ENCODE measurements at regions not wholly inside any gene's neighbourhood (a gene's known extent, or its start where the extent isn't known, plus 50 kb on each side); places are given as distances from the start of the nearest gene placed in this dataset.

DNA sequence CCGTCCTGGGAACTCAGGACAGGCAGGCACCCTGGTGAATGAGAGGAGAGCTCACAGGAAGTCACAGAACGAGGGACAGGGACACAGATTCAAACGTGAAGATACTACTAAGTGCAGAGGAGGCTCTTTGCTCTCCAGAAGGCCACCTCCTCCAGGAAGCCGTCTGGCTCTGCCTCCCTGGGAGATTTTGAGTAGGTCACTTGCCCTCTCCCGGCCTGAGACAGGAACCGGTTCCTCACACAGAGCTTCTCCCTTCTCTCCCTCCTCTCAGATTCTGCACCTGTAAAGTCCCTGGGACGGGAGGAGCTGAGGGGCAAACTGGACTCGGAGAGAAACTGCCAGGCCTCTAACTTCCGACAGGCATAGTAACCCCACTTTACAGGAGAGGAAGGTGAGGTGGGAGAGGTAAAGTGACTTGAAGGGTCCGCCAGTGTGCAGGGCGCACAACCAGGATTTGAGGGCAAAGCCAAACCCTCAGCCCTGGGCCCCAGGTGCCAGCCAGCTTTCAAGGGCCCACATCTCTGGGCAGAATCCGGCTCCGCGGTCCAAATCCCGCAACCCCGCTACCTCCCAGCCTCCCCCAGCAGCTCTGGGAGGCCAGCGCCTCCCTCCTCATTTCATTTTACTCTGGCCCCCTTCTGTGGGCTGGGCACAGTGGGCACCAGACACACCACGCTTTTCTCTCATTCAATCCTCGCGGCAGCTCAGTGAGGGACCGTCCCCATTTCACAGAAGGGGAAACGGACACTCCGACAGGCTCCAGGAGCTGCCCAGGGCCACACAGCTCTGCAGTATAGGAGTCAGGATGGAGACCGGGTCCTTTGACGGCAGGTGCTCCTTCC lies 150.2 kb downstream of the SMAD6 start:
- no peak overlapping the region for H3K4ac ChIP-seq (replicated peaks; ENCODE audit: insufficient read length, low read depth, low read length)
- H3K14ac ChIP-seq (ENCODE audit: insufficient read length): no peak overlapping the region
- TF ChIP-seq, protein P1, sequence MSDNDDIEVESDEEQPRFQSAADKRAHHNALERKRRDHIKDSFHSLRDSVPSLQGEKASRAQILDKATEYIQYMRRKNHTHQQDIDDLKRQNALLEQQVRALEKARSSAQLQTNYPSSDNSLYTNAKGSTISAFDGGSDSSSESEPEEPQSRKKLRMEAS (IDR thresholded peaks at IDR 0.05): no peak
- TF ChIP-seq HDAC6 (IDR thresholded peaks at IDR 0.05; ENCODE audit: low read depth, low read length): no peak
- TF ChIP-seq CREB1 (IDR thresholded peaks at IDR 0.05): no peak
- H2BK5ac ChIP-seq (ENCODE audit: low read depth, low read length): no peak overlapping the region
- no peak overlapping the region for H4K5ac ChIP-seq (ENCODE audit: insufficient read length, low read depth, low read length)
- H3K4me2 ChIP-seq (ENCODE audit: insufficient read depth in 1 of 2, low read depth in 2 of 2, low read length in 2 of 2): no peak overlapping the region
- ChIA-PET POLR2A (ENCODE audit: partially characterized antibody) (interaction anchor here (0.6 to 1.8 kb wide), 5 partner anchors 9 to 353 kb away, joined by 3 to 5 read pairs (median 3); partner anchors contain the start of gene ZWILCH), CTCF (ENCODE audit: partially characterized antibody) (interaction anchor here (0.8 to 12.5 kb wide), 59 partner anchors 8 to 346 kb away, joined by 3 to 202 read pairs (median 7); partner anchors contain the start of genes LCTL and SMAD6)
- no peak overlapping the region for H4K91ac ChIP-seq (replicated peaks; ENCODE audit: insufficient read length, low read length)
- H3K4me3 ChIP-seq (ENCODE audit: extremely low read depth in 1 of 4, insufficient read depth in 2 of 4, low read depth in 3 of 4, low read length in 4 of 4): no peak overlapping the region
- no peaks in the 10 kb centered on the region for H3K23me2 ChIP-seq (ENCODE audit: low read depth, low read length)
- no peak overlapping the region for H3K9ac ChIP-seq (replicated peaks in 1 of 4; ENCODE audit: extremely low read depth in 1 of 4, low read depth in 3 of 4, low read length in 3 of 4)
- H3K79me1 ChIP-seq (ENCODE audit: low read depth, low read length): no peaks in the 10 kb centered on the region
- 90% methylated on average over 25 of the region's 25 CpGs; no CpG with 5 or more reads in 1 of the 2 experiments for WGBS, 2 experiments (ENCODE audit: extremely low coverage in 1 of 2, insufficient coverage in 1 of 2, insufficient read length in 1 of 2, insufficient replicate concordance in 2 of 2, low coverage in 1 of 2, low lambda C conversion rate in 2 of 2, missing lambda C conversion rate in 1 of 2)
- no peak overlapping the region for H3K56ac ChIP-seq (replicated peaks; ENCODE audit: insufficient read length, low read depth, low read length)
- H2BK15ac ChIP-seq (ENCODE audit: low read length): peak overlapping the region; percentile 18; the same call in 1 of the 2 replicates
- H3K23ac ChIP-seq (ENCODE audit: insufficient read length): no peak overlapping the region
- H2BK20ac ChIP-seq (ENCODE audit: low read length): peak overlapping the region; percentile 16; the same call in 1 of the 2 replicates
- H3K27me3 ChIP-seq (replicated peaks in 1 of 4; ENCODE audit: control insufficient read depth in 3 of 4, extremely low read depth in 1 of 4, insufficient read depth in 3 of 4, low read length in 3 of 4): peaks cover 0 to 11% (median 6%) of the 10 kb centered on the region in 4 experiments; a peak in 5 of 7 replicates
- H4K20me1 ChIP-seq (replicated peaks in 1 of 2; ENCODE audit: control insufficient read depth in 1 of 2, insufficient read depth in 2 of 2, low read length in 2 of 2): no peaks in the 10 kb centered on the region
- no peaks in the 10 kb centered on the region for H3K36me3 ChIP-seq (ENCODE audit: control insufficient read depth in 2 of 4, insufficient read depth in 4 of 4, low read length in 3 of 4)
- no peak overlapping the region for H4K8ac ChIP-seq (ENCODE audit: extremely low read depth, insufficient read depth, low read length)
- H3K18ac ChIP-seq (ENCODE audit: extremely low read depth, low read length): no peak overlapping the region
- H3K79me2 ChIP-seq (ENCODE audit: control insufficient read depth in 1 of 2, insufficient read depth in 2 of 2, low read length in 2 of 2): no peaks in the 10 kb centered on the region
- no peaks in the 10 kb centered on the region; a peak in 2 of 7 replicates for H3K4me1 ChIP-seq (replicated peaks in 1 of 4; ENCODE audit: control insufficient read depth in 3 of 4, insufficient read depth in 4 of 4, low read length in 3 of 4)
- H2AFZ ChIP-seq (ENCODE audit: low read length): no peak overlapping the region
- no peak overlapping the region for H2AK5ac ChIP-seq (ENCODE audit: low read depth, low read length)
- H3K9me3 ChIP-seq (ENCODE audit: insufficient read depth in 2 of 2, low read depth in 1 of 2, low read length in 1 of 2): no peaks in the 10 kb centered on the region
- H2BK120ac ChIP-seq (replicated peaks; ENCODE audit: low read depth, low read length): no peak overlapping the region
- H3K27ac ChIP-seq (ENCODE audit: low read depth, low read length): no peak overlapping the region
- FAIRE-seq (no peak), DNase-seq (ENCODE audit: low read depth in 1 of 2, low spot score in 2 of 2) (peak in 1 of 2 experiments; percentile 47)
- peak overlapping the region; percentile 94; the same call in 1 of the 2 replicates for H2BK12ac ChIP-seq (ENCODE audit: low read depth, low read length)
